ENCODE measurements at regions not wholly inside any gene's neighbourhood (a gene's known extent, or its start where the extent isn't known, plus 50 kb on each side); places are given as distances from the start of the nearest gene placed in this dataset.

DNA sequence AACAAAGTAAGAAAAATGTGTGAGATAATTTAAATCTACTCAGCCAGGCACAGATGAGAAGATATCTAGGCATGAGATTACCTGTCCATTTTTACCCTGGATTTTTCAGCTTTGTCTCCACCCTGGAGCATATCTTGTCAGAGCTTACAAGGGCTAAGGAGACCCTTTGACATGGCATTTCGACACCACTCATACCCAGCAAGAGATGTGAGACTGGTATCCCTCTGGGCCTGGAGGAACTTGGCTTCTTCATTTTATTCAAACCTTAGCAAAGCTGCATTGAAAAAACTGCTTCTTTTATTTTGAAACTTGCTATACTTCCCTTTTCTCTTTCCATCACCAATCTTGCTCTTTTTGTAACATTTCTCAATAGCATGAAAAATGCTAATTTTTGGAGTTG is 194.9 kb upstream of the HNMT start:
- H3K27ac ChIP-seq (ENCODE audit: low read depth, low read length) = no peak overlapping the region
- H4K20me1 ChIP-seq (ENCODE audit: insufficient read depth, low read length) = no peaks in the 10 kb centered on the region
- no peaks in the 10 kb centered on the region for H3K9me3 Mint-ChIP-seq (ENCODE audit: unreplicated experiment)
- no peak overlapping the region for H3K27ac Mint-ChIP-seq (ENCODE audit: unreplicated experiment)
- no peak overlapping the region for H2AFZ ChIP-seq (ENCODE audit: low read depth, low read length)
- H3K4me1 Mint-ChIP-seq (ENCODE audit: low read depth, unreplicated experiment) = no peaks in the 10 kb centered on the region
- H3K9ac ChIP-seq (ENCODE audit: low read length) = no peak overlapping the region
- H3K79me2 ChIP-seq (ENCODE audit: insufficient read depth, low read length) = no peaks in the 10 kb centered on the region
- H3K27me3 Mint-ChIP-seq (ENCODE audit: low read depth, unreplicated experiment) = no peaks in the 10 kb centered on the region
- H3K36me3 Mint-ChIP-seq (ENCODE audit: low read depth, unreplicated experiment) = no peaks in the 10 kb centered on the region
- no peak overlapping the region for H3K4me2 ChIP-seq (ENCODE audit: low read length)
- no peak for TF ChIP-seq EZH2 (IDR thresholded peaks at IDR 0.05; ENCODE audit: insufficient read depth, low read length)
- TF ChIP-seq, protein P1, sequence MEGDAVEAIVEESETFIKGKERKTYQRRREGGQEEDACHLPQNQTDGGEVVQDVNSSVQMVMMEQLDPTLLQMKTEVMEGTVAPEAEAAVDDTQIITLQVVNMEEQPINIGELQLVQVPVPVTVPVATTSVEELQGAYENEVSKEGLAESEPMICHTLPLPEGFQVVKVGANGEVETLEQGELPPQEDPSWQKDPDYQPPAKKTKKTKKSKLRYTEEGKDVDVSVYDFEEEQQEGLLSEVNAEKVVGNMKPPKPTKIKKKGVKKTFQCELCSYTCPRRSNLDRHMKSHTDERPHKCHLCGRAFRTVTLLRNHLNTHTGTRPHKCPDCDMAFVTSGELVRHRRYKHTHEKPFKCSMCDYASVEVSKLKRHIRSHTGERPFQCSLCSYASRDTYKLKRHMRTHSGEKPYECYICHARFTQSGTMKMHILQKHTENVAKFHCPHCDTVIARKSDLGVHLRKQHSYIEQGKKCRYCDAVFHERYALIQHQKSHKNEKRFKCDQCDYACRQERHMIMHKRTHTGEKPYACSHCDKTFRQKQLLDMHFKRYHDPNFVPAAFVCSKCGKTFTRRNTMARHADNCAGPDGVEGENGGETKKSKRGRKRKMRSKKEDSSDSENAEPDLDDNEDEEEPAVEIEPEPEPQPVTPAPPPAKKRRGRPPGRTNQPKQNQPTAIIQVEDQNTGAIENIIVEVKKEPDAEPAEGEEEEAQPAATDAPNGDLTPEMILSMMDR (IDR thresholded peaks at IDR 0.05; ENCODE audit: insufficient read depth, low read depth, low read length) = no peak
- no peak for FAIRE-seq
- H3K9me3 ChIP-seq (ENCODE audit: insufficient read depth, low read depth, low read length) = no peaks in the 10 kb centered on the region
- no peak overlapping the region for H3K4me3 ChIP-seq (ENCODE audit: insufficient read depth, low read depth, low read length)
- no peaks in the 10 kb centered on the region for H3K4me1 ChIP-seq (ENCODE audit: insufficient read depth, low read length)
- DNase-seq (ENCODE audit: low read depth) = no peak
- H3K36me3 ChIP-seq (ENCODE audit: insufficient read depth, low read length) = no peaks in the 10 kb centered on the region
- no peaks in the 10 kb centered on the region for H3K27me3 ChIP-seq (ENCODE audit: insufficient read depth, low read length)
- H3K4me3 Mint-ChIP-seq (ENCODE audit: unreplicated experiment) = no peak overlapping the region

DNA sequence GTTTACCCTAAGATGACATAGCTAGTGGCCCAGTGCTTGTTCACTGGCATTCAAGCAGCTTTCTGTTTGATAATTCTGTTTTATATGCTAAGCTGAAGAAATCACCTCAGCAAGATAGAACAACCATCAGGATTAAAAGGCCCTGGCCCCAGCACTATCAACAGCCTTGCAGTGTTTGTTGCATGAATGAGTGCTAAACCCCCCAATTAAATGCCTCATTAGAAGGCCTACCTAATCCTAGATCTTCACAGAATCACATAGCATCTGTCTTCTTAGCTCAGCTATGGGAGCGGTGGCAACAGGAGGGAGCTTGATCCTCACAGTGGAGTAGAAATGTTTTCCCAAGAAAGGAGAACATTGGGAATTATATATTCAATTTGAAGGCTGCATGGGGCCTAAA is 194.1 kb upstream of the HNMT start:
- no peak overlapping the region for H3K4me3 ChIP-seq (ENCODE audit: insufficient read depth, low read depth, low read length)
- Mint-ChIP-seq H3K4me1 (ENCODE audit: low read depth, unreplicated experiment) (no peaks in the 10 kb centered on the region), H3K27ac (ENCODE audit: unreplicated experiment) (no peak overlapping the region), H3K36me3 (ENCODE audit: low read depth, unreplicated experiment) (no peaks in the 10 kb centered on the region), H3K9me3 (ENCODE audit: unreplicated experiment) (no peaks in the 10 kb centered on the region), H3K4me3 (ENCODE audit: unreplicated experiment) (no peak overlapping the region), H3K27me3 (ENCODE audit: low read depth, unreplicated experiment) (no peaks in the 10 kb centered on the region)
- no peak for FAIRE-seq
- H3K79me2 ChIP-seq (ENCODE audit: insufficient read depth, low read length) = no peaks in the 10 kb centered on the region
- H3K36me3 ChIP-seq (ENCODE audit: insufficient read depth, low read length) = no peaks in the 10 kb centered on the region
- no peak overlapping the region for H3K4me2 ChIP-seq (ENCODE audit: low read length)
- H3K27ac ChIP-seq (ENCODE audit: low read depth, low read length) = no peak overlapping the region
- TF ChIP-seq, protein P1 (IDR thresholded peaks at IDR 0.05; ENCODE audit: insufficient read depth, low read depth, low read length) = no peak
- no peak for TF ChIP-seq EZH2 (IDR thresholded peaks at IDR 0.05; ENCODE audit: insufficient read depth, low read length)
- no peaks in the 10 kb centered on the region for H3K4me1 ChIP-seq (ENCODE audit: insufficient read depth, low read length)
- H3K27me3 ChIP-seq (ENCODE audit: insufficient read depth, low read length) = no peaks in the 10 kb centered on the region
- no peak overlapping the region for H3K9ac ChIP-seq (ENCODE audit: low read length)
- H3K9me3 ChIP-seq (ENCODE audit: insufficient read depth, low read depth, low read length) = no peaks in the 10 kb centered on the region
- H2AFZ ChIP-seq (ENCODE audit: low read depth, low read length) = no peak overlapping the region
- DNase-seq (ENCODE audit: low read depth) = no peak
- no peaks in the 10 kb centered on the region for H4K20me1 ChIP-seq (ENCODE audit: insufficient read depth, low read length)

DNA sequence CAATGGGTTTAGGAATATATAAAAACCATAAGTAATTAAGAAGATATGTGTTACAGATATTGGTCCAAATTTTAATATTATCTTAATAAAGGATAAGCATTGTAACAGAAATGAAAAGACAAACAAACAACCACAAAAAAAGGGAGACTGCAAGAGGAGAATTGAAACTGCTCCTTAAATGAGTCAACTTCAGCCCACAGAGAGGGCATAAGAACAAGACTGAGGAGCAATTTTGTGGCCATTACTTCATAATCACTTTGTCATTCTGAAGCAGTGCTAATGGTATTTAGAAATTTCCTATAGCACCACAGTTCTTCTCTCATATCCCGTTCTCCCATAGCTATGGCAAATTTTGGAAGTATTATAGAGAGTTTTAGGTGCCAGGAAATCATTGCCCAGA is 193.2 kb upstream of the HNMT start:
- H4K20me1 ChIP-seq (ENCODE audit: insufficient read depth, low read length) = no peaks in the 10 kb centered on the region
- Mint-ChIP-seq H3K27ac (ENCODE audit: unreplicated experiment) (peak overlapping the region; percentile 23), H3K9me3 (ENCODE audit: unreplicated experiment) (no peaks in the 10 kb centered on the region), H3K4me3 (ENCODE audit: unreplicated experiment) (no peak overlapping the region), H3K36me3 (ENCODE audit: low read depth, unreplicated experiment) (no peaks in the 10 kb centered on the region), H3K27me3 (ENCODE audit: low read depth, unreplicated experiment) (no peaks in the 10 kb centered on the region), H3K4me1 (ENCODE audit: low read depth, unreplicated experiment) (no peaks in the 10 kb centered on the region)
- no peaks in the 10 kb centered on the region for H3K27me3 ChIP-seq (ENCODE audit: insufficient read depth, low read length)
- DNase-seq (ENCODE audit: low read depth) = no peak
- H3K36me3 ChIP-seq (ENCODE audit: insufficient read depth, low read length) = no peaks in the 10 kb centered on the region
- no peaks in the 10 kb centered on the region for H3K9me3 ChIP-seq (ENCODE audit: insufficient read depth, low read depth, low read length)
- H3K4me2 ChIP-seq (ENCODE audit: low read length) = no peak overlapping the region
- H3K4me3 ChIP-seq (ENCODE audit: insufficient read depth, low read depth, low read length) = no peak overlapping the region
- no peaks in the 10 kb centered on the region for H3K79me2 ChIP-seq (ENCODE audit: insufficient read depth, low read length)
- FAIRE-seq = no peak
- no peak for TF ChIP-seq EZH2 (IDR thresholded peaks at IDR 0.05; ENCODE audit: insufficient read depth, low read length)
- TF ChIP-seq, protein P1 (IDR thresholded peaks at IDR 0.05; ENCODE audit: insufficient read depth, low read depth, low read length) = no peak
- no peak overlapping the region for H2AFZ ChIP-seq (ENCODE audit: low read depth, low read length)
- H3K27ac ChIP-seq (ENCODE audit: low read depth, low read length) = no peak overlapping the region
- H3K4me1 ChIP-seq (ENCODE audit: insufficient read depth, low read length) = no peaks in the 10 kb centered on the region
- H3K9ac ChIP-seq (ENCODE audit: low read length) = no peak overlapping the region
